HEK293T (cell line): ENCODE measurements at regions not wholly inside any gene's neighbourhood (a gene's known extent, or its start where the extent isn't known, plus 50 kb on each side); places are given as distances from the start of the nearest gene placed in this dataset.

Experiments used
- ARNT ChIP-seq: fragments of 450-650 bp; IDR thresholded peaks from 2 replicates; pipeline ENCODE4 v1.6.1; 2017; ENCODE audit warnings: mild to moderate bottlenecking
- BHLHE40 ChIP-seq: fragments of 450-650 bp; IDR thresholded peaks from 2 replicates; pipeline ENCODE4 v1.6.1; 2016; ENCODE audit warnings: mild to moderate bottlenecking, moderate library complexity, borderline replicate concordance
- ELF4 ChIP-seq: fragments of 450-650 bp; IDR thresholded peaks from 2 replicates; pipeline ENCODE4 v1.6.1; 2017; ENCODE audit warnings: antibody characterized with exemption
- FOXA1 ChIP-seq: fragments of 450-650 bp; IDR thresholded peaks from 2 replicates; pipeline ENCODE4 v1.6.1; 2016; ENCODE audit warnings: mild to moderate bottlenecking
- FOXK2 ChIP-seq: fragments of 450-650 bp; IDR thresholded peaks from 2 replicates; pipeline ENCODE4 v1.6.1; 2016; ENCODE audit warnings: mild to moderate bottlenecking
- FOXM1 ChIP-seq: fragments of 450-650 bp; IDR thresholded peaks from 2 replicates; pipeline ENCODE4 v1.6.1; 2017; ENCODE audit warnings: mild to moderate bottlenecking, borderline replicate concordance
- HDGF ChIP-seq: fragments of 450-650 bp; IDR thresholded peaks from 2 replicates; pipeline ENCODE4 v1.6.1; 2017; ENCODE audit warnings: antibody characterized with exemption, borderline replicate concordance
- NFRKB ChIP-seq: fragments of 450-650 bp; IDR thresholded peaks from 2 replicates; pipeline ENCODE4 v1.6.1; 2016; ENCODE audit warnings: mild to moderate bottlenecking, moderate library complexity
- SP1 ChIP-seq: fragments of 450-650 bp; IDR thresholded peaks from 2 replicates; pipeline ENCODE4 v1.6.1; 2017
- SUZ12 ChIP-seq: fragments of 450-650 bp; IDR thresholded peaks from 2 replicates; pipeline ENCODE4 v1.6.1; 2016; ENCODE audit warnings: mild to moderate bottlenecking
- TARDBP ChIP-seq: fragments of 450-650 bp; IDR thresholded peaks from 2 replicates; pipeline ENCODE4 v1.6.1; 2016
- TF ChIP-seq, protein P1 (sequence below): fragments of 450-650 bp; IDR thresholded peaks from 2 replicates; pipeline ENCODE4 v1.6.1; 2016

DNA sequence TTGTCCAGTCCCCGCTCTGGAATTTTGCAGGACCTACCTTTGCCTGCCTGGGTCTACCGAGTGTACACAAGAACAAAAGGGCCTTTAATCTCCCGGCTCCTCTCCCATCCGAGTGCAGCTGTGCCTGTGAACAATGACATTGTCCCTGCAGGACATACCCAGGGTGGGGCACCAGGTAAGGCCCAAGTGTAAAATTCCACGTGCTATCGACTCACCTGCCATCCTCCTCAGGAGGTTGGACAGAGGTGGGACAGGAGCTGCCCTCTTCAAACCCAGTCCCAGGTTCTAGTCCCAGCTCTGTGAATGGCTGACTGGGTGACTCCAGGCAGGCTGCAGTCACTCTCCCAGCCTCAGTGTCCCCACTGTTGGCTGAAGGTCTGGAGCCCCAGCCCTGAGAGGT lies 159.6 kb upstream of the ALDH1B1 start:
- no peak for TF ChIP-seq HDGF
- TF ChIP-seq SUZ12, result no peak
- TF ChIP-seq FOXA1, result no peak
- TF ChIP-seq, protein P1, sequence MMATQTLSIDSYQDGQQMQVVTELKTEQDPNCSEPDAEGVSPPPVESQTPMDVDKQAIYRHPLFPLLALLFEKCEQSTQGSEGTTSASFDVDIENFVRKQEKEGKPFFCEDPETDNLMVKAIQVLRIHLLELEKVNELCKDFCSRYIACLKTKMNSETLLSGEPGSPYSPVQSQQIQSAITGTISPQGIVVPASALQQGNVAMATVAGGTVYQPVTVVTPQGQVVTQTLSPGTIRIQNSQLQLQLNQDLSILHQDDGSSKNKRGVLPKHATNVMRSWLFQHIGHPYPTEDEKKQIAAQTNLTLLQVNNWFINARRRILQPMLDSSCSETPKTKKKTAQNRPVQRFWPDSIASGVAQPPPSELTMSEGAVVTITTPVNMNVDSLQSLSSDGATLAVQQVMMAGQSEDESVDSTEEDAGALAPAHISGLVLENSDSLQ, result no peak
- TF ChIP-seq ARNT, result no peak
- TF ChIP-seq BHLHE40, result no peak
- TF ChIP-seq SP1, result no peak
- TF ChIP-seq FOXK2, result no peak
- TF ChIP-seq NFRKB, result no peak
- TF ChIP-seq FOXM1, result no peak
- TF ChIP-seq ELF4, result no peak
- TF ChIP-seq TARDBP, result no peak
